EL (cell line): ENCODE measurements at regions not wholly inside any gene's neighbourhood (a gene's known extent, or its start where the extent isn't known, plus 50 kb on each side); places are given as distances from the start of the nearest gene placed in this dataset.

Experiments
- DNase-seq: peaks from one replicate; pipeline ENCODE4 v3.0.0-alpha.2; 2016

DNA sequence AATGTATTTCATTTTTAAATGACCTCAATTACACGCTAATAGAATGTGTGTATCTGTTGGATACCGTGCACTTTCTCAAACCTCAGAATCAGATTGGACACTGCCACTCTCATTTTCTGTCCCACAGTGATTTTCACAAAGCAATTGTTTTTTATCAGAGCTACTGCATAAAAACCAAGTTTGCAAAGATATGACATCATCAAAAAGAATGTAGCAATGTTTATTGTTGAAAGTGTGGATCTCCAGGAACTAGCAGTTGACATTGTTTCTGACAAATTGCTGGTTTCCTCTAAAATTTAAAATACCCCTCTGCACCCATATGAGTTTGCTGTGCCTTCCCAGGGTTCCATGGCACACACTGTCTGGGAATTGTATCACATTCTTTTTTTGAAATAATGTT, 362.7 kb upstream of the DDI1 start:
- DNase-seq: peak; percentile 43

DNA sequence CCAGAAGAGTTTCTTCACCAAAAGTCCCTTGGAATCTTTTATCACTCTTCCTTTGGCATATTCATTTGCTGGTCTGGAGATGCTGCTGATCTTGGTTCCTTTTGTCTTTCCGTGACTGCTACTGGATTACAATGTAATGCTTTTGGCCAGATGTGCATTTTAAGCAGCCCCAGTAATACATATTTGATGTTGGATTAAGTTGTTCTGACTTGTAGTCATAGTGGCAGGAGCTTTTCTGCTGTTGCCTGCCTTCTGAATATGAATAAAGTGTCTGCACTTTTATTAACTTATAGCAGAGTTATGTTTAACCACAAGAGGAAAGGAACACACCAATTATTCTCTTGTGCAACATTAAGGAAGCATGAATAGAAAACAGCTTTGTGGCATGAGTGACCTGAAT, 360.0 kb upstream of the DDI1 start:
- DNase-seq: no peak

DNA sequence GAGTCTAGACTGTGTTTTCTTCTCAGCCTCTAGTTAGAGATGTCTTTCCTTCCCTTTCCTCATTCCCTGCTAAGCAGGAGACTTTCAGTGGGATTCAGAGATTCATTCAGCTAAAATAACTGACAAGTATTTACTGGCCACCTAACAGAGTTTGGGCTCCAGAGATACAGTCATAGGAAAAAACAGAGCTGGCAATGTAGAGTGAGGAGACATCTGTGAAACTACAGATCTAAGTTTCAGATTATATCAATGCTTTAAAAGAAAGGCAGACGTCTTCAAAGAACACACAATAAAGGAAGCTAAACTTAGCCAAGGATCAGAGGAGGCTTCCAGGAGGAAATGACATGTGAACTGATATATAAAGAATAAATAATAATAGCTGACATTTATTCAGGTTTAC, 355.6 kb upstream of the DDI1 start:
- DNase-seq: no peak

DNA sequence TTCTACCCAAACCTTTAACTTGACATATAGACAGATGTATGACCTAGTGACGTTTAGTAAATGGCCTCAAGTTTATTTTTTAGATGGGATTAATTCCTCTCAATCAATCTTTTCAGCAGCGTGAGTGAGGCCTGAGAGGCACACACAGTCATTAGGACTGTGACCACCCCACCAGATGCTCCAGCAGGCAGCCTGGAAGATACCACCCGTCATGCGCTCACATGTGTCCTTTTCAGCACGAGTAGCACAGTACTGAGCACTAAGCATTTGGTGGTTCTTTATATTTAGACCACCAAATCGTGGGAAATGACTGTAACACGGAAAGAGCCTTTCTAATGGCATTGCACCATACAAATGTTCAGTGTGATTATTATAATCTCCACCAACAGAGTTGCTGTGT, 354.6 kb upstream of the DDI1 start:
- no peak for DNase-seq

- DNase-seq: peak; percentile 63
These were observed 353.9 kb upstream of the DDI1 start for GRCh38 chr11:103682318-103683184.

- DNase-seq: peak; percentile 13
These were observed 352.9 kb upstream of the DDI1 start for GRCh38 chr11:103683576-103683975.

DNA sequence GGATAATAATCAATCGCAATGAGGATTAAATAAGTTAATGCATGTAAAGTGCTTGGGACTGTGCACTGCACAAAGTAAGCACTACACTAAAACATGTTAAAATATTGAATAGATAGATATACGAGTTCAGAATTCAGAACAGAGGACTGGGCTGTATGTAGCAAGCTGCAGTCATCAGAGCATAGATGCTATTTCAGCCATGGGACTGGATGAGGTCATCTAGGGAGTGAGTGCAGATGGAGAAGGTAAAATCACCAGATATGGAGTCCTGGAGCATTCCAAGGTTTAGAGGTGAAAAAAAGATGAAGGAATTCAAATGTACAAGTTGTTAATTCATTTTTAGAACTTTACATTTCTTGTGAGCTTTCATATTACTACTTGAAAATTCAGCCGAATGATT, 347.5 kb upstream of the DDI1 start:
- DNase-seq: no peak

GRCh38 chr11:103690356-103690755, 346.1 kb upstream of the DDI1 start:
- DNase-seq: no peak

- DNase-seq: no peak
These were observed 340.3 kb upstream of the DDI1 start for GRCh38 chr11:103696123-103696522.

- DNase-seq: no peak
These were observed 337.2 kb upstream of the DDI1 start for GRCh38 chr11:103699216-103699615.

DNA sequence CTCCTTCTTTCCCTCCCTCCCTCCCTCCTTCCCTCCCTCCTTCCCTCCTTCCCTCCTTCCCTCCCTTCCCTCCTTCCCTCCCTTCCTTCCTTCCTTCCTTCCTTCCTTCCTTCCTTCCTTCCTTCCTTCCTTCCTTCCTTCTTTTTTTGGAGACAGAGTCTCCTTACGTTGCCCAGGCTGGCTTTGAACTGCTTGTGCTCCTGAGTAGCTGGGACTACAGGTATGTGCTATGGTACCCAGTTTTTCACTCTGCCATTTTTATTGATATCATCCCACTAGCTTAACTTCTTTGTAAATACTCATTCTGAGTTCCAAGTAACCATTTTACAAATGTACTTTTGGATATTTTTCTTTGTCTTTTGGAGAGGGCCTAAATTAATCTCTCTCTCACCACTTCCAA, 336.8 kb upstream of the DDI1 start:
- no peak for DNase-seq

DNA sequence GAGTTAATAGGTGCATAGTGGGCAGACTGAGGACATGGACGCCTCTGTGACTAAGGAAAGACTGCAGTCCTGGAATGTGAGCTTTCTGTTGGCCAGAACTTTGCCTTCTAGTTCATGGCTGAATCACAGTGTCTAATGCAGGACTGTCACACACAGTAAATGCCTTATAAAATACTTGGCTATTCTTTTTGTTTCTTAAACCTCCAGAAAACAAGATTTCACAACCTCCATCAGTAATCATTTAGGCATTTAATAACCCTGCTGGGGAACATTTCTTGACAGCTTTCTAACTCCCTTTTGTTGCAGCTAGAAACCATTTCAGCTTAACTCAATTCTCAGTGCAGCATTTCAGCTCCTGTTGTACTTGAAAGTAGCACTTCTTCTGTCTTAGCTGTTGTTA, 335.8 kb upstream of the DDI1 start:
- DNase-seq: peak; percentile 51

GRCh38 chr11:103703437-103703836, 333.0 kb upstream of the DDI1 start:
- no peak for DNase-seq

DNA sequence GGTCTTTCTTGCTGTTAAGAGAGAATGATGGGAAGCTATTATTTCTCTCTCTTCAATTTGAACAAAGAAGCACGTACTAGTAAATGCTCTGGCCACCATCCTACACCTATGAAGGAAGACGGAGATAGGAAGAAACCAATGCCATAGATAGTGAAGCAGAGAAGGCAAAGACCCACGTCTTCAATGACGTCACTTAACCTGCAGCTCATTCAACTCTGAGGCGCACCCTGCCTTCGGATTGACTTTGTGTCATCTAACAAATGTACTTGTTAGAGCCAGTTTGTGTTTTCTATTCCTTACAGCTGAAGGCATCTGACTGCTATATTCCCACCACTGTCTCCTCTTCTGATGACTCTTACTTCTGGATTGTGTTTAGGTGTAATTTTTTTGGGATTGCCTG, 332.5 kb upstream of the DDI1 start:
- DNase-seq: no peak

DNA sequence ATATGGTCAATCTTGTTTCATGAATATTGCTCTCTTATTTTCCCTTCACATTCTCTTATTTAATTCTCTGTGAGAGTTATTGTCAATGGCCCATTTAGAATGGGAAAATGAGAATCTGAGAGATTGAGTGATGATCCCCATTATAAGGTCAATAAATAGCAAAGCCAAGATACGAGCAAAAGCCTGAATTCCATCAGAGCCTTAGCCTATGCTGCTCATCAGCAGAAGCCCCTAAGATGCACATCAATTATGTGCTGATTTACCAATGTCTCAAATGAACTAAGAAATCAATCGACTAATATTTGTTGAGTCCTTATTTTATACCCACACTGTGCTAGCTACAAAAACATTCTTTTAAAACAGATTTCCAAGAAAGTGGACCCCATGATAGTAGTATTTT, 330.8 kb upstream of the DDI1 start:
- no peak for DNase-seq

DNA sequence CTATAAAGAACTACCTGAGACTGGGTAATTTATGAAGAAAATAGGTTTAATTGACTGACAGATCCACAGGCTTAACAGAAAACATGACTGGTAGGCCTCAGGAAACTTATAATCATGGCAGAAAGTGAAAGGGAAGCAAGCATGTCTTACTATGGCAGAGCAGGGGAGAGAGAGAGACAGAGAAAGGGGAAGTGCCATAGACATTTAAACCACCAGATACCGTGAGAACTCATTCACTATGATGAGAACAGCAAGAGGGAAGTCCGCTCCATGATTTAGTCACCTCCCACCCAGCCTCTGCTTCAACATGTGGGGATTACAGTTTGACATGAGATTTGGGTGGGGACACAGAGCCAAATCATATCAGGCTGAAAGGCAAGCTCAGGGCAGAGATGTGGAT, 327.1 kb upstream of the DDI1 start:
- no peak for DNase-seq

GRCh38 chr11:103714246-103714645, 322.2 kb upstream of the DDI1 start:
- DNase-seq: peak; percentile 3

GRCh38 chr11:103716363-103716762, 320.1 kb upstream of the DDI1 start:
- no peak for DNase-seq

DNA sequence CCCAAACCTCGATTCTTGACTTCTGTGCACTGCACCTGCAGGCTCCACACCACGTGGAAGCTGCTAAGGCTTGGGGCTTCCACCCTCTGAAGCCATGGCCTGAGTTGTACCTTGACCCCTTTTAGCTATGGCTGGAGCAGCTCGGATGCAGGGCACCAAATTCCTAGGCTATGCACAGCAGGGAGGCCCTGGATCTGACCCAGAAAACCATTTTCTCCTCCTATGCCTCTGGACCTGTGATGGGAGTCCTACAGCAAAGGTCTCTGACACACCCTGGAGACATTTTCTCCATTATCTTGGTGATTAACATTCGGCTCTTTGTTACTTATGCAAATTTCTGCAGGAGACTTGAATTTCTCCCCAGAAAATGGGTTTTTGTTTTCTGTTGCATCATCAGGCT, 309.2 kb upstream of the DDI1 start:
- DNase-seq: no peak

DNA sequence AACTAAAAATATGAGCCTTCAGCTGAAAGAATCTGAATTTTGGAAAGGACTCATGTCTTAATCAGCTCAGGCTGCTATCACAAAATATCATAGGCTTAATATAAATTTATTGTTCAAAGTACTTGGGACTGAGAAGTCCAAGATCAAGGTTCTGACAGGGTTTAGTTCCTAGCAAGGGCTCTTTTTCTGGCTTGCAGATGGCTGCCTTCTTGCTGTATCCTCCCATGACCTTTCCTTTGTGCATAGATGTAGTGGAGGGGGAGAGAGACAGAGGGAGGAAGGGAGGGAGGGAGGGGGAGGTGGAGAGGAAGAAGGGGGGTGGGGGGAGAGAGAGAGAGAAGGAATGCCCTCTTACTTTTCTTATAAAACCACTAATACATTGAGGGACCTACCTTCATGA, 306.8 kb upstream of the DDI1 start:
- DNase-seq: no peak

GRCh38 chr11:103730131-103730940, 306.1 kb upstream of the DDI1 start:
- no peak for DNase-seq

DNA sequence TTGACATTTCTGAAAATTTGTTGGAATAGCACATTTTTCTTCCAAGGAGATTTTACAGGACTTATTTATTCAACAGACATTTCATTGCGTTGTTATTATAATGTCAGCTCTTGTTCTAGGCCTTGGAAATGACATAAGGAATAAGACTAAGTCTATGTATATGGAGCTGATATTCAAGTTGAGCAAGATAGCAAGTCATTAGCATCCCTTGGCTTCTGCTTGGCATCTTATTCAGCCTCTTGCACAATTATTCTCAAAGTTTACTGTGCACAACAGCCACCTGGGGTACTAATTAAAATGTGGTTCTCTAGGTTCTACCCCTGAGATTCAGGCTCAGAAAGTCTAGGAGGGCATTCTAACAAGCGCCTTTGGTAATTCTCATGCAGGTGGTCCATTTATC, 304.8 kb upstream of the DDI1 start:
- DNase-seq: no peak

DNA sequence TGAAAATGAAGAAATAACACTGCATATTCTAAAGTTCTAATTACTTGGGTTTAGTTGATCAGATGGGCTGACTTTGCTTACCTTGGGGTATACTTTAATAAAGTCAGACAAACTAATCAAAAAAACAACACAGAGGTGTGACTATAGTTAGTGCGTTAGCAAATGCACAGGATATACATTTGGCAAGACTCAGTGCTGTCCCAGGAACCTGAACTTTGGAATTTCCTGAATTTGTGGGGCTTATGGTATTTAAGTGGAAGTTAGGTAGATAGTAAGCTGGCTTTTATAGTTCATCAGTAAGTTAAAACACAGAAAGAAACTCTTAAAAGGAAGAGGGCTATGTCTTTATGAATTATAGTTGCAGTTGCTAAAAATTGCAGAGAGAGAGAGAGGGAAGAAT, 302.6 kb upstream of the DDI1 start:
- no peak for DNase-seq

DNA sequence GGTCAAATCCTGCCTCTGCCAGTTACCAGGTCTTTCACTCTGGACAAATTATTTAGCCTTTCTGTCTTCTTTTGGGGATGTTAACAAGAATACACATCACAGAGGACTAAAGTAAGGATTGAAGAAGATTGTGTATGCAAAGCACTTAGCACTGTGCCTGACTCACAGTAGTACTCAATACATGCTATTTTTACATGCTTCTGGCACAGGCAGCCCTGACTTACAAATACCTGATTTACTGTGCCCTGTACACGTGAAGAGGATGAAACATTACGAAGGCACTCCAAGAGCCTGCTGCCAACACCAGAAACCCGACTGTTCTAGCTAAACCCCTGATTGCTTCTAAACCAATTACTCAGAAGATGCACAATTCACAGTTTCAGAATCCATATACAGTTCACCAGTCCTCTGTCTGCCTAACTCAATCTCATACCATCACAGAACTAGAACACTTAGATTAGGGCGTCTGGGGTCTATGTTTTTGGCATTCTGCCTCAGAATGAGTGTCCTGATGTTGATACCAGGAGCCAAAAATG, 300.9 kb upstream of the DDI1 start:
- DNase-seq: no peak
